Mesendoderm (in vitro differentiated cells): ENCODE measurements at regions not wholly inside any gene's neighbourhood (a gene's known extent, or its start where the extent isn't known, plus 50 kb on each side); places are given as distances from the start of the nearest gene placed in this dataset.
A peak's percentile ranks its signal among the peaks of the same experiment; 100 is the strongest.

ENCODE experiments used
- DNase-seq: peaks from one replicate; pipeline ENCODE4 v3.0.0; 2013
- H2AK5ac ChIP-seq: 2 replicates; pipeline ENCODE4 v1.6.1; 2013; ENCODE audit warnings: low read length, inconsistent platforms
- H2BK120ac ChIP-seq: 2 replicates; pipeline ENCODE4 v1.6.1; 2013; ENCODE audit warnings: low read depth, mild to moderate bottlenecking, low read length, moderate library complexity, mixed read lengths
- H2BK15ac ChIP-seq: replicated peaks from 2 replicates; pipeline ENCODE4 v1.6.1; 2013; ENCODE audit warnings: low read depth, mild to moderate bottlenecking, moderate library complexity
- H2BK5ac ChIP-seq: 2 replicates; pipeline ENCODE4 v1.6.1; 2013; ENCODE audit warnings: low read length, inconsistent platforms
- H3K18ac ChIP-seq: 2 replicates; pipeline ENCODE4 v1.6.1; 2013; ENCODE audit warnings: mild to moderate bottlenecking, low read length, mixed read lengths
- H3K23ac ChIP-seq: one replicate; pipeline ENCODE4 v1.6.1; 2013; ENCODE audit warnings: low read length
- H3K27ac ChIP-seq: 2 replicates; pipeline ENCODE4 v1.5.1; 2013; ENCODE audit warnings: low read depth, mild to moderate bottlenecking, inconsistent platforms, low read length, moderate library complexity
- H3K27me3 ChIP-seq: 2 replicates; pipeline ENCODE4 v1.6.1; 2013; ENCODE audit warnings: low read length, control low read depth, mild to moderate bottlenecking, inconsistent platforms; ENCODE audit not compliant: insufficient read depth, poor library complexity
- H3K36me3 ChIP-seq: 2 replicates; pipeline ENCODE4 v1.6.1; 2013; ENCODE audit warnings: low read length, inconsistent platforms; ENCODE audit not compliant: control insufficient read depth, insufficient read depth
- H3K4ac ChIP-seq: one replicate; pipeline ENCODE4 v1.6.1; 2013; ENCODE audit warnings: low read depth, mild to moderate bottlenecking, low read length, moderate library complexity
- H3K4me1 ChIP-seq: 2 replicates; pipeline ENCODE4 v1.6.1; 2013; ENCODE audit warnings: low read depth, low read length, inconsistent platforms; ENCODE audit not compliant: control insufficient read depth
- H3K4me2 ChIP-seq: 2 replicates; pipeline ENCODE4 v1.6.1; 2013; ENCODE audit warnings: low read length
- H3K4me3 ChIP-seq: 2 replicates; pipeline ENCODE4 v1.5.1; 2013; ENCODE audit warnings: mild to moderate bottlenecking, low read length
- H3K56ac ChIP-seq: one replicate; pipeline ENCODE4 v1.6.1; 2013; ENCODE audit warnings: low read length
- H3K79me1 ChIP-seq: 2 replicates; pipeline ENCODE4 v1.6.1; 2013; ENCODE audit warnings: low read length, inconsistent platforms
- H3K79me2 ChIP-seq: 2 replicates; pipeline ENCODE4 v1.6.1; 2013; ENCODE audit warnings: mild to moderate bottlenecking, low read length; ENCODE audit not compliant: control insufficient read depth, insufficient read depth
- H3K9ac ChIP-seq: 2 replicates; pipeline ENCODE4 v1.6.1; 2013; ENCODE audit warnings: low read length, inconsistent platforms
- H4K5ac ChIP-seq: one replicate; pipeline ENCODE4 v1.6.1; 2013; ENCODE audit warnings: low read length
- H4K8ac ChIP-seq: one replicate; pipeline ENCODE4 v1.6.1; 2013; ENCODE audit warnings: low read depth, mild to moderate bottlenecking, control low read depth, low read length, moderate library complexity
- WGBS: extraction: QIAGEN DNeasy Blood & Tissue Kit; methylation state at CpG from one replicate; pipeline ENCODE4 v1.1.7; 2013; ENCODE audit warnings: low lambda C conversion rate, missing lambda C conversion rate; ENCODE audit not compliant: insufficient coverage; ENCODE audit errors: extremely low coverage; 5-methylcytosine and 5-hydroxymethylcytosine counted together

- H4K8ac ChIP-seq: no peak overlapping the region
- no peaks in the 10 kb centered on the region for H3K79me1 ChIP-seq
- H3K4me1 ChIP-seq: peaks cover 8% of the 10 kb centered on the region
- DNase-seq: peak; percentile 53
- H3K79me2 ChIP-seq: no peaks in the 10 kb centered on the region
- no peak overlapping the region for H2BK120ac ChIP-seq
- no peak overlapping the region for H4K5ac ChIP-seq
- no CpG with 5 or more reads among the region's 3 CpGs for WGBS
- peak overlapping the region; percentile 71 for H3K56ac ChIP-seq
- H3K36me3 ChIP-seq: no peaks in the 10 kb centered on the region
- H3K27ac ChIP-seq: no peak overlapping the region
- peak overlapping the region; percentile 48 for H3K23ac ChIP-seq
- H3K4me2 ChIP-seq: no peak overlapping the region
- H3K18ac ChIP-seq: no peak overlapping the region
- no peaks in the 10 kb centered on the region for H3K27me3 ChIP-seq
- H3K4ac ChIP-seq: no peak overlapping the region
- H2BK15ac ChIP-seq: no peak overlapping the region
- H2AK5ac ChIP-seq: no peak overlapping the region
- no peak overlapping the region for H2BK5ac ChIP-seq
- H3K9ac ChIP-seq: no peak overlapping the region
- H3K4me3 ChIP-seq: no peak overlapping the region
These were observed 70.3 kb upstream of the BMAL1 start for GRCh38 chr11:13207270-13207664.

- H3K18ac ChIP-seq: peak overlapping the region; percentile 54
- peak overlapping the region; percentile 25 for H3K9ac ChIP-seq
- peak overlapping the region; percentile 80 for H3K56ac ChIP-seq
- H3K36me3 ChIP-seq: no peaks in the 10 kb centered on the region
- no peak overlapping the region for H3K4me3 ChIP-seq
- H2AK5ac ChIP-seq: no peak overlapping the region
- no peaks in the 10 kb centered on the region for H3K27me3 ChIP-seq
- no peak overlapping the region for H3K23ac ChIP-seq
- no peaks in the 10 kb centered on the region for H3K79me2 ChIP-seq
- DNase-seq: peak; percentile 85
- H3K79me1 ChIP-seq: no peaks in the 10 kb centered on the region
- H3K4ac ChIP-seq: no peak overlapping the region
- no peak overlapping the region for H4K8ac ChIP-seq
- H3K4me1 ChIP-seq: peaks cover 8% of the 10 kb centered on the region
- H2BK120ac ChIP-seq: peak overlapping the region; percentile 2
- peak overlapping the region; percentile 57 for H3K27ac ChIP-seq
- no CpG with 5 or more reads among the region's 16 CpGs for WGBS
- H4K5ac ChIP-seq: peak overlapping the region; percentile 34
- no peak overlapping the region for H2BK5ac ChIP-seq
- H2BK15ac ChIP-seq: no peak overlapping the region
- H3K4me2 ChIP-seq: peak overlapping the region; percentile 42
These were observed 69.7 kb upstream of the BMAL1 start for GRCh38 chr11:13207665-13208594.

GRCh38 chr11:13208921-13209320 lies 68.7 kb upstream of the BMAL1 start:
- Histone ChIP-seq H4K5ac (no peak overlapping the region), H2BK15ac (no peak overlapping the region), H3K4me1 (peaks cover 8% of the 10 kb centered on the region), H3K79me2 (no peaks in the 10 kb centered on the region), H3K79me1 (no peaks in the 10 kb centered on the region), H2BK120ac (no peak overlapping the region), H3K36me3 (no peaks in the 10 kb centered on the region), H3K4me3 (no peak overlapping the region), H2BK5ac (no peak overlapping the region), H2AK5ac (no peak overlapping the region), H3K27me3 (no peaks in the 10 kb centered on the region), H3K9ac (no peak overlapping the region), H4K8ac (no peak overlapping the region), H3K18ac (no peak overlapping the region), H3K4ac (no peak overlapping the region), H3K27ac (no peak overlapping the region), H3K23ac (no peak overlapping the region), H3K56ac (no peak overlapping the region), H3K4me2 (no peak overlapping the region)
- no peak for DNase-seq
- WGBS: no CpG with 5 or more reads among the region's 3 CpGs

GRCh38 chr11:13209379-13209778 lies 68.2 kb upstream of the BMAL1 start:
- H3K79me1 ChIP-seq: no peaks in the 10 kb centered on the region
- DNase-seq: no peak
- H3K27ac ChIP-seq: no peak overlapping the region
- no peak overlapping the region for H2BK5ac ChIP-seq
- H2AK5ac ChIP-seq: no peak overlapping the region
- peaks cover 8% of the 10 kb centered on the region for H3K4me1 ChIP-seq
- no peaks in the 10 kb centered on the region for H3K36me3 ChIP-seq
- H2BK120ac ChIP-seq: no peak overlapping the region
- H3K4ac ChIP-seq: no peak overlapping the region
- H2BK15ac ChIP-seq: no peak overlapping the region
- no peak overlapping the region for H3K18ac ChIP-seq
- H4K8ac ChIP-seq: no peak overlapping the region
- WGBS: no CpG with 5 or more reads among the region's 3 CpGs
- no peak overlapping the region for H3K23ac ChIP-seq
- no peak overlapping the region for H3K4me3 ChIP-seq
- no peaks in the 10 kb centered on the region for H3K27me3 ChIP-seq
- H3K56ac ChIP-seq: no peak overlapping the region
- no peak overlapping the region for H3K9ac ChIP-seq
- H3K79me2 ChIP-seq: no peaks in the 10 kb centered on the region
- H4K5ac ChIP-seq: no peak overlapping the region
- no peak overlapping the region for H3K4me2 ChIP-seq

- Histone ChIP-seq H3K4ac (no peak overlapping the region), H3K27ac (no peak overlapping the region), H3K79me2 (no peaks in the 10 kb centered on the region), H2BK120ac (no peak overlapping the region), H3K4me2 (no peak overlapping the region), H3K36me3 (no peaks in the 10 kb centered on the region), H3K4me1 (peaks cover 8% of the 10 kb centered on the region), H3K27me3 (no peaks in the 10 kb centered on the region), H4K5ac (no peak overlapping the region), H3K18ac (no peak overlapping the region), H3K79me1 (no peaks in the 10 kb centered on the region), H3K9ac (no peak overlapping the region), H3K56ac (no peak overlapping the region), H3K4me3 (no peak overlapping the region), H3K23ac (no peak overlapping the region), H2AK5ac (no peak overlapping the region), H2BK15ac (no peak overlapping the region), H4K8ac (no peak overlapping the region), H2BK5ac (no peak overlapping the region)
- WGBS: no CpG with 5 or more reads among the region's 1 CpG
- DNase-seq: peak; percentile 87
These were observed 67.2 kb upstream of the BMAL1 start for GRCh38 chr11:13210424-13210823.
